Muscle of arm (tissue), 1 donor: ENCODE measurements at regions not wholly inside any gene's neighbourhood (a gene's known extent, or its start where the extent isn't known, plus 50 kb on each side); places are given as distances from the start of the nearest gene placed in this dataset.
"Not testable (repeated sequence)": the region's sequence is repeated elsewhere in the genome, so short reads cannot be mapped to it uniquely, and the experiment has no call there.

Source experiments
- DNase-seq: peaks from one replicate; pipeline ENCODE4 v3.0.0-alpha.2; 2013

- DNase-seq = no peak
Measured at GRCh38 chr14:23751616-23752015, 115.5 kb downstream of the DHRS2 start.

GRCh38 chr14:23763394-23763793 lies 127.2 kb downstream of the DHRS2 start:
- DNase-seq = no peak

DNA sequence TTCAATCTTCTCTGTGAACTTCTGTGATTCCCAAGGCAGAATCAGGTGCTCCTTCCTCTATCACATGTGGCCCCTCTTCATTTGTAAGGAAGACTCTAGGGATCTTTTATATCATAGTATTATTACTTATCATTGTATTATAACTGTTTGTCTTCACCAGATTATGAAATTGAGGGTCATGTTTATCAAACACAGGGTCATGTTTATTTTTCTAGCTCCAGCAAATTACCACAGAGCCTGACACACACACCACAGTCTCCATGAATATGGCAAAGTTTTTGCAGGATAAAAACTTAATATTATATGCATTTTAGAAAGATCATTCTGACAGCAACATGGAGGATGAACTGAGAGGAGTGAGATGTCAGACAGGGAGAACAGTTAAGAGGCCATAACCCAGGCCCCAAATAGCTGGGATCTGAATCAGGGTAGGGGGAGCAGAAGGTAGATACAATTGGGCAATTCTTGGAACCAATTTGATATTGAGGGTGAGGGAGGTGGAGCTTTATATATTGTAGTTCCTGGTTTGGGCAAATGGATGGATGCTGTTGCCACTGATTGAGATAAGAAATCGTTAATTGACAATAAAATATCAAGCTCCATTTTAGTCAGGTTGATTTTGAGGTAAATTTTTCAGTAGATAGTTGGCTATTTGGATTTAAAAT lies 130.7 kb downstream of the DHRS2 start:
- DNase-seq = no peak

GRCh38 chr14:23769221-23769728 lies 133.1 kb downstream of the DHRS2 start:
- DNase-seq = not testable (repeated sequence)

GRCh38 chr14:23773981-23774380 lies 137.8 kb downstream of the DHRS2 start:
- DNase-seq = no peak

- DNase-seq = no peak
Measured at GRCh38 chr14:23776296-23776695, 140.1 kb downstream of the DHRS2 start.

DNA sequence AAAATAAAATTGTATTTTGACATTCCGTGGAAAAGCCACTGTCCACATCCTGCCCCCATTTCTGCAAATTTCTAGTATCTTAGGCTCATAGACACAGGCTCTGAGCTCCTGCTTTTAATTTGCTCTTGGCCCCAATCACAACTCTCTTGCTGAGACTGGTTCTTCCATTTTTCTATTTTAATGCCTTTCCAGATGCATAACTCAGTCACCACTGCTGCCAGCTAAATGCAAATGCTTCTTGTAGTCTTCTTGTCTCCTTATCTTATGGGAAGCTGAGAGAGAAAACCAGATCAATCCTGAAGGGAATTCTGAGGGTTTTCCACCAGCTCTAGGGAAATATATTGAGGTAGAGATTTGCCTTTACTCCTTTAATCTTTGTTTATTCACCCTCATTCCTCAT lies 149.0 kb downstream of the DHRS2 start:
- no peak for DNase-seq

- no peak for DNase-seq
Measured at GRCh38 chr14:23787436-23787835, 151.3 kb downstream of the DHRS2 start.

DNA sequence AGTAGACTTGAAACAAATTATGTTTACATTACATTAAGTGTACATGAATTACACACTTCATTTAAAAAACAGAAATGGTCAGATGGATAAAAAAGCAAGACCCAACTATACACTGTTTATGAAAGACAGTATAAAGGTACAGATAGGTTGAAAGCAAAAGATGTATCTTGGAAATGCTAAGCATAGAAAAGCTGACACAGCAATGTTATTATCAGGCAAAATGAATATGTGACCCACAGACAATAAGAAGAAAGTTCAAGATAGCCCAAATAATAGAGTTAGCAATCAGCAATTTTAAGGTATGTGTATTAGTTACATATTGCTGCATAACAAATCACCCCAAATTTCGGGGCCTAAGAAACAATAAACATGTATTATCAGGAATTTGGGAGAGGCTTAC lies 153.5 kb downstream of the DHRS2 start:
- no peak for DNase-seq

- no peak for DNase-seq
Measured at GRCh38 chr14:23793532-23793931, 157.4 kb downstream of the DHRS2 start.

DNA sequence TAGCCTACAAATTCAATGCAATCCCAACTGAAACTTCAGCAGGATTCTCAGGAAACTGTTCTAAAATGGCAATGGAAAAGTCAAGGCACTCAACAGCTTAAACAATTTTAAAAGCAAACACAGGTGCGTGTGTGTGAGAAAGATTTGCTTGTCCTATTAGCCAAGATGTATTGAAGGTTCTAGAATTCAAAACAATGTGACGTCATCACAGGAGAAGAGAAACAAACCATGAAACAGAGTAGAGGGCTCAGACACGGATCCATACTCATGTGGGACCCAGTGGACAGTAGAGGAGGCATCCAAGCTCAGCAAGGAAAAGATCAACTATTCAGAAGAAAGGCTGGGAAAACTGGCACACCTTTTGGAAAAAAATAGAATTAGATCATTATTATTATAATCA lies 152.8 kb upstream of the DHRS4 start:
- DNase-seq = no peak

- no peak for DNase-seq
Measured at GRCh38 chr14:23801766-23802165, 151.8 kb upstream of the DHRS4 start.

DNA sequence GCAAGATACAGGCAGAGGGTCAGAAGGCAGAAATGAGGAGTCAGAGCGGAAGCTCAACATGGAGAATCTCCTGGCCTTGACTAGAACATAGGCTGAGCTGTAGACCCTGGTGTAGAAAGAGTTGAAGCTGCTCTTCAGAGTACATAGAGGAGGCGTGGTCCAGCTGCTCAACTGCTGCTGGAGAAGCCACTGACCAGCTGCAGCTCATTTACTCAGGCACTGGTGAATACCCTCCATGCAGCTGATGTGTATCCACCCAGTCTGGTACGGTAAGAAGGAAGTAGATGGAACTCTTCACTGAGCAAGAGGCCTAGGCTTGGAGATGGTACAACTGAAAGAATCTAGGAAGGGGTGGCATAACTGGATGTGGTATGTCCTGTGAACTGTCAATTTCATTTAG lies 148.8 kb upstream of the DHRS4 start:
- no peak for DNase-seq

GRCh38 chr14:23805761-23806160 lies 147.8 kb upstream of the DHRS4 start:
- no peak for DNase-seq

- DNase-seq = no peak
Measured at GRCh38 chr14:23814527-23815256, 138.9 kb upstream of the DHRS4 start.

DNA sequence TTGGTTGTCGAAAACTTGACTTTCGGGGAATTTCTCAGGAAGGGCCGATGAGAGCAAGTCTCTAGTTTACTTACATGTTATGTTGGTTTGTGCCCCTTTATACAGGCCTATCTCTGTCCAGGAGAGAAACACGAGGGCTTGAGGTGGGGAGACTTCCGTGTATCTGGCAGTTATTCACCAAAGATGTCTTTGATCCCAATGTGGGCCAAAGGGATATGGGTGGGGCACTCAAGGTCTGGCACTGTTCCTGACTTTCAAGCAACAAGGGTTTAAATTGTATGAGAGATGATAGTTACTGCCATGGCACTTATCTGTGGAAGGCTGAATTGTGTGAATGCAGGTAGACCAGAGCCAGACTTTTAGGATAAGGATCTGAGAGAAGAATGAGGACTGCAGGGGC lies 137.2 kb upstream of the DHRS4 start:
- no peak for DNase-seq

GRCh38 chr14:23817164-23817767 lies 136.3 kb upstream of the DHRS4 start:
- no peak for DNase-seq

DNA sequence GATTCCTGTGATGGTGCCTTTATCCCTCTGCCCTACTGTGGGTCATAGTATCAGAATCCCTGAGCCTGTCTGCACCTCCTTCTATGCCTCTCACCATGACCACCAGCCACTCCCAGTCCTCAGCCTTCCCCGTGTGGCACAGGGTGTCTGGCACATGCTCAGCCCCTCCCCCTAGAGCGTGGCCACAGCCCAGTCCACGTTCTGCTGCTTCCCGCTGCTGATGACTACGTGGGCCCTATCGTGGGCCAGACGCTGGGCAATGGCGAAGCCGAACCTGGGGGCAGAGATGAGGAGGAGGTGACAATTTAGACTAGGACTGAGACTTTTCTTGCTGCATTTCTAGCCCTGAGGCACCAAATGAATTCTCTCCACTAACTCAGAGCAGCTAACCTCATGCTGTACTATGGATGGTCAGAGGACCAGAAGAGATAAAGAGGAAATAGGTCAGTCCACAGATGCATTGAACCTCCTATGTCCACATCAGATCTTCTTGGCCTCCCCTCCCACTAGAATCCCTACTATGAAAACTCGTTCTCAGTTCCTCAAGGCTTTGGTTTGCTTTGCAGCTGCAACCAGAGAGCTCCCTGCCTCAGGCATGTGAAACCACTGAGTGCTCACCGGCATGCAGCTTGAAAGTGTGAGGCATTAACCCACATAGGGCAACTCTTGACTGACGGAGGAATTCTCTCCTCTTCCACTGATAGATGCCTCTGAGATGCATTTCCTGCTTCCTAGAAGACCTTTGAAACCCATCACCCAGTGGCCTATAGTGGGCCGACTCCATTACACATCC lies 126.3 kb upstream of the DHRS4 start:
- DNase-seq = no peak

DNA sequence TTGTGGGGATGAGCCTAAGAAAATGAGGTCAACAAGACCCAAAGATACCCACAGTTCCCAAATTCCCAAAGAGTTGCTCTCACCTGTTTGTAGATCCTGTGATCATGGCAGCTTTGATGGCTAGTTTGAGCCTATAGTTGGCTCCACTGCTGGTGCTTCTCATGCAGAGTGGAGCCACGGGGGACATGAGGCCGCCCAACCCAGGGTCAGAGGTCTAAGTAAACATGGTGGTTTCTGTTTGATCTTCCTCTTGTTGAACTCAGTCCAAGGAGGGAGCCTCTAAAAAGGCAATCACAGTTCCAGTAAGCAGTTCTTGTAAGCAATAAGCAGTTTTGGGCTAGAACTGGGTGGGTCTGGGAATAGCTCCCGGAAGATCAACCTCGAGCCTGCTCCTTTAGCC lies 125.6 kb upstream of the DHRS4 start:
- no peak for DNase-seq

- no peak for DNase-seq
Measured at GRCh38 chr14:23828616-23829015, 125.0 kb upstream of the DHRS4 start.

DNA sequence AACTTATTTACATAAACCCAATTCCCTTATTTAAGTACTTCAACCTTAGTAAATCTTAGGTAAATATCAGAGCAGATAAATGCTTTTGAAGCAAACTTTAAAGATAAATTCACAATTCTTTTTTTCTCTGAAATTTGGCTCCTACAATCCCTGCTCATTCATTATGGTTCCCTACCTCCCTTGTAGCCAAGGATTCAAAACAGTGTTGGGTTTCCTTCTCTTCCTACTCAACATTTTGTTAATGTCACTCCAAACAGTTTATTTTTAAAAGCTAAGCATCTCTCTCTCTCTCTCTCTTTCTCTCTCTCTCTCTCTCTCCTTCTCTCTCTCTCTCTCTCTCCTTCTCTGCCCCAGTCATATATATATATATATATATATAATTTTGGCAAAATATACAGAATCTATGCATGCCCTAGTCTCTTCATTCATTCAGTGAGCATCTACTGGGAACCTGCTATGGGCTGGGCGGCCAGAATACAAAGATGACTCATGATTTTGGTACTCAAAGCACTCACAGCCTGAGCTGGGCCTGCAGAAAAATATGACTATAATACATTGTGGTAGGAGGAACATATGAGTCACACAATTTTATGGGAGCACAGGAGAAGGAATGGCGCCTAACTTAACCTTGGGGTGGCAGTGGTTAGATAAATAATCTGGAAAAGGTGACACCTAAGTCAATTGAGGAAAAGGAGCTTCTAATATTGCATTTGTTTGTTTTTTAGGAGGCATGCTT lies 123.7 kb upstream of the DHRS4 start:
- no peak for DNase-seq

GRCh38 chr14:23831596-23831995 lies 122.0 kb upstream of the DHRS4 start:
- no peak for DNase-seq
